Lung (tissue), 11 donors: ENCODE measurements at regions not wholly inside any gene's neighbourhood (a gene's known extent, or its start where the extent isn't known, plus 50 kb on each side); places are given as distances from the start of the nearest gene placed in this dataset.

Experiments
- ATAC-seq: fragments of 200-7000 bp; cut with Tn5 transposase; one replicate; pipeline ENCODE4 v1.9.1; 2020; ENCODE audit warnings: moderate number of reproducible peaks; ENCODE audit not compliant: insufficient read depth, low FRiP score
- DNase-seq, 3 donors: peaks; one replicate each; pipeline ENCODE4 v3.0.0-alpha.2; 2013 to 2017
- H3K27ac ChIP-seq, 2 donors: one replicate each; pipeline ENCODE4 v1.5.1; 2013; ENCODE audit warnings: mild to moderate bottlenecking in 2 of 2, moderate library complexity in 2 of 2, control low read depth in 1 of 2, inconsistent platforms in 1 of 2, low read depth in 1 of 2, low read length in 1 of 2
- H3K27me3 ChIP-seq, 3 donors: one replicate each; pipeline ENCODE4 v1.5.1; 2013; ENCODE audit warnings: low read length in 2 of 3; ENCODE audit not compliant: control insufficient read depth in 3 of 3, insufficient read depth in 3 of 3
- H3K36me3 ChIP-seq, 4 donors: one replicate each; pipeline ENCODE4 v1.5.1; 2013; ENCODE audit warnings: low read length in 4 of 4, mild to moderate bottlenecking in 1 of 4, moderate library complexity in 1 of 4; ENCODE audit not compliant: control insufficient read depth in 4 of 4, insufficient read depth in 4 of 4
- H3K4me1 ChIP-seq, 5 donors: one replicate each; pipeline ENCODE4 v1.5.1; 2013; ENCODE audit warnings: low read length in 5 of 5, mild to moderate bottlenecking in 2 of 5, moderate library complexity in 1 of 5; ENCODE audit not compliant: control insufficient read depth in 5 of 5, insufficient read depth in 5 of 5
- H3K4me3 ChIP-seq: one replicate; pipeline ENCODE4 v1.5.1; 2013; ENCODE audit warnings: mild to moderate bottlenecking, control low read depth, moderate library complexity
- H3K9ac ChIP-seq, 2 donors: one replicate each; pipeline ENCODE4 v1.5.1; 2013; ENCODE audit warnings: low read length in 2 of 2, control low read depth in 1 of 2; ENCODE audit not compliant: insufficient read depth in 1 of 2
- H3K9me3 ChIP-seq, 4 donors: one replicate each; pipeline ENCODE4 v1.5.1; 2013; ENCODE audit warnings: low read length in 3 of 4, mild to moderate bottlenecking in 1 of 4, moderate library complexity in 1 of 4; ENCODE audit not compliant: control insufficient read depth in 4 of 4, insufficient read depth in 3 of 4
- WGBS, 2 donors: extraction: QIAGEN DNeasy Blood & Tissue Kit; methylation state at CpG; one replicate each; pipeline ENCODE4 v1.1.7; 2013; 5-methylcytosine and 5-hydroxymethylcytosine counted together
- TF ChIP-seq, protein P1 (sequence below): IDR thresholded peaks from 2 replicates; pipeline ENCODE4 v1.5.1; 2012; ENCODE audit warnings: mild to moderate bottlenecking; ENCODE audit errors: control extremely low read depth, extremely low read depth
- donor health status: control.
- donor health status: control.
- donor health status: Bipolar disorder and iron deficiency.
- donor health status: healthy.
- donor health status: DM: yes; HTN: yes; CAD: no.

DNA sequence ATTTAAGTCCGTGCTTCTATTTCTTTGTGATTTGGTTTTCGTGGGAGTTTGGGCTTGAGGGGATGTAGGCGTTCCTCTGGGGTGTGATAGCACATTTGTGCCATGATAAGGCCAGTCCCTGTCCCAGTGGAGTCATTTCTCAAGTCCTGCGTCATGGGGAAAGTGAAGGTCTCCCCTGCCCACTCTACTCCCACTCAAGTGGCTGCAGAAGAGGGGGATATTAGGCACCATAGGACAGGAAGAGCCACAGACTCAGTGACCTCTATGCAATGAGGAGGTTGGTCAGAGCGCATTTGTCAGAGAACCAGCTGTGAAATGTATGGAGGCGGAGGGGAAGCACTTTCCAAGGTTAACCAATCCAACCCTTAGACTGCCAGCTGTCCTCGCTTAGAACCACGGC is 51.9 kb upstream of the EDN1 start:
- ATAC-seq (no peak), DNase-seq (no peak)
- H3K36me3 ChIP-seq: no peaks in the 10 kb centered on the region
- no peak overlapping the region for H3K27ac ChIP-seq
- no peak overlapping the region for H3K9ac ChIP-seq
- whole genome bisulfite sequencing, 2 donors: 74 to 82% methylated on average over 8 of the region's 8 CpGs
- H3K9me3 ChIP-seq: no peaks in the 10 kb centered on the region
- H3K4me3 ChIP-seq: no peak overlapping the region
- TF ChIP-seq, protein P1, sequence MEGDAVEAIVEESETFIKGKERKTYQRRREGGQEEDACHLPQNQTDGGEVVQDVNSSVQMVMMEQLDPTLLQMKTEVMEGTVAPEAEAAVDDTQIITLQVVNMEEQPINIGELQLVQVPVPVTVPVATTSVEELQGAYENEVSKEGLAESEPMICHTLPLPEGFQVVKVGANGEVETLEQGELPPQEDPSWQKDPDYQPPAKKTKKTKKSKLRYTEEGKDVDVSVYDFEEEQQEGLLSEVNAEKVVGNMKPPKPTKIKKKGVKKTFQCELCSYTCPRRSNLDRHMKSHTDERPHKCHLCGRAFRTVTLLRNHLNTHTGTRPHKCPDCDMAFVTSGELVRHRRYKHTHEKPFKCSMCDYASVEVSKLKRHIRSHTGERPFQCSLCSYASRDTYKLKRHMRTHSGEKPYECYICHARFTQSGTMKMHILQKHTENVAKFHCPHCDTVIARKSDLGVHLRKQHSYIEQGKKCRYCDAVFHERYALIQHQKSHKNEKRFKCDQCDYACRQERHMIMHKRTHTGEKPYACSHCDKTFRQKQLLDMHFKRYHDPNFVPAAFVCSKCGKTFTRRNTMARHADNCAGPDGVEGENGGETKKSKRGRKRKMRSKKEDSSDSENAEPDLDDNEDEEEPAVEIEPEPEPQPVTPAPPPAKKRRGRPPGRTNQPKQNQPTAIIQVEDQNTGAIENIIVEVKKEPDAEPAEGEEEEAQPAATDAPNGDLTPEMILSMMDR: no peak
- H3K4me1 ChIP-seq: peaks cover 0 to 3% (median 0%) of the 10 kb centered on the region in 5 donors
- no peaks in the 10 kb centered on the region for H3K27me3 ChIP-seq
